HG03175 (cell line): ENCODE measurements at regions not wholly inside any gene's neighbourhood (a gene's known extent, or its start where the extent isn't known, plus 50 kb on each side); places are given as distances from the start of the nearest gene placed in this dataset.

Experiments used
- ATAC-seq: cut with Tn5 transposase; IDR thresholded peaks from one replicate; pipeline ENCODE4 v1.9.1; 2021; ENCODE audit warnings: mild to moderate bottlenecking, moderate library complexity; ENCODE audit not compliant: unreplicated experiment

DNA sequence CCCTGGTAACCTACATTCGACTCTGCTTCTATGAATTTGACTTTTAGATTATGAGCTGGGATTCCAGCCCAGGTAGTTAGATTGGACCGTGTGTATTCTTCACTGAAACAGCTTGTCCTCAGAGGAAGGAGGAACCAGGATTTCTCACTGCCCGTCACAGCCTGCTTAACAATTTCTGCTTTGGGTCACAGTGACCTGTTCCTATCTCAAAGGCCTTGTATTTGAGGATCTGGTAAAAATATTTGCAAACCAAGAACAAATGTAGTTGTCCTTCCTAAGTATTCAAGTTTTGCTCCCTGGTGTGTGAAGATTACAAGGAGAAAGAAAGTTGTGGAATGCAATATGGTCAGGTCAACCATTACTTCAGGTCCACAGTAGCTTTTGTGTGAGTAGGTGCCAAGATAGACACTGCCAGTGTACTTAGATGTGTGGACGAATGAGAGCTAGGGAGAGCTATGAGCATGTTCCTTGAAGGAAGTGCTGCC lies 55.1 kb downstream of the KIF4B start:
- no peak for ATAC-seq

DNA sequence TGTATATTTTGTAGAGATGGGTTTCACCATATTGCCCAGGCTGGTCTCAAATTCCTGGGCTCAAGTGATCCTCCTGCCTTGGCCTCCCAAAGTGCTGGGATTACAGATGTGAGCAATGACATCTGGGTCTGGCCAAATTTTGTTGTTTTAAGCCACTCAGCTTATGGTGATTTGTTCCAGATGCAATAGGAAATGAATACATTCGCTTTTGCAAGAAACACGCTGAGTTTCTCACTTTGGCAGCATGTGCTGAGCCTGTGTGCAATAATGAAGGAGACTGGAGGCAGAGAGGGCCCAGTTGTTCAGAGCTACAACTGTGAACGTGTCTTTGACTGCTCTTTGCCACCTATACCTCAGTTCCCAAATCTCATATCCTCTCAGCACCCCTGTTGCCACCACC lies 56.4 kb downstream of the KIF4B start:
- ATAC-seq: no peak

DNA sequence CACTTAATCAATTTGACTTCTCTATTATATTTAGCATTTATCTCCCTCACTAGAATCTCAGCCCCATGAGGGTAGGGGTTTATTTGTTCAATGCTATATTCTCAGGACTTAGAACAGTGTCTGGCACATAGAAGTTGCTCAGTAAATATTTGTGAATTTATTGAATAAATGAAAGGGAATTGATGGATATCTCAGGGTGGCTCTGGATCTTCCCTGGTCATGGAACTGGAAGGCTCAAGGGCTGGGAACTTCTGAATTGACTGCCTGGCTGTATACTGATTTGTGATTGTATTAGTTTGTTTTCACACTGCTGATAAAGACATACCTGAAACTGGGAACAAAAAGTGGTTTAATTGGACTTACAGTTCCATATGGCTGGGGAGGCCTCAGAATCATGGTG lies 57.2 kb downstream of the KIF4B start:
- ATAC-seq: no peak

DNA sequence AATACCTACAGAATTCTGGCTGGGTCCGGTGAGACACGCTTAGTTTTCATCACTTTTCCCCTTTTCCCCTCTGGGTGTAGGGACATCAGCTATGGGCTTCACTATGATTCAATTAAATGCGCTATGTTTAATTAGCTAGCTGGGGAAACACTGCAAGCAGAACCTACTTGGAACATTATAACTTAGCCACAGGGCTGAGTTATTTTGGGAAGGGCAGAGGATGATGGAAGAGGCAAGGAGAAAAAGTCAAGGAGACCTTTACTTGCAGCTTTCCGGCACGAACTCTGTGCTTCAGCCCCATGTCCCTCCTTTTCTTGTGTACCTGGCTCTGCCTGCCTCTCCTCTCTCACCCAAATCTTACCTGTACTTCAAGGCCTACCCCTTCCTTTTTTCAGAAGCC lies 62.8 kb downstream of the KIF4B start:
- no peak for ATAC-seq

DNA sequence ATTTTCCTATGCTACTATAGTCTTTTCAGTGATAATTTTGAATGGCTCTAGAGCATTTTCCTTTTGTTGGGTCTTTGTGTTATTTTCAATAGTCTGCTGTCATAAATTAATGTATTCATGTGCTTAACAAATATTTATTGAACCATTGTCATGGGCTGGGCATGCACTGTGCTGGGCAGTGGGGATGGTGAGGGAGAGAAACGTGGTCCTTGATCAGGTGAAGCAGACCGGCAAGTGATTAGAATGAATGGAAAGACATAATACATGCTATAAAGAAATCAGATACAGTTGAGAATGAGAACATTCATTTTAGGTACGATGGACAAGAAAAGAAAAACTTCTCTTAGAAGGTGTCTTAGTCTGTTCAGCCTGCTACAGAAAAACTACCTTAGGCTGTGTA lies 66.1 kb downstream of the KIF4B start:
- ATAC-seq: no peak

DNA sequence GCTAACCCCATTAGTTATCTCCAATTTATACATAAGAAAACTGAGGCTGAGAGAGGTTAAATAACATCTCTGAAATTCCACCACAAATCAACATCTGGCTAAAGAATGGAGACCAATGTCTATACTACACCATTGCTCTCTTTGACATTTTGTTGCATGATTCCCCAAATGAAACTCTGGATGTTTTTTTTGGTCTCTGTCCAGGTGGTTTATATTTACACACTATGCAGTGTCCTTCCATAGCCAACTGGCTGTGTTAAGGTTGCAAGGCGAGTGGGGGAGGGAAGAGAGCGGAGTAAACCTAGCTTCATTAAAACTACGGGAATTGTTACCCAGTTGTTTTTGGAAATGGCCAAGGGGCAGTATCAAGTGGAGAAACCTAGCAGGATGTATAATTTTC lies 67.2 kb downstream of the KIF4B start:
- no peak for ATAC-seq

DNA sequence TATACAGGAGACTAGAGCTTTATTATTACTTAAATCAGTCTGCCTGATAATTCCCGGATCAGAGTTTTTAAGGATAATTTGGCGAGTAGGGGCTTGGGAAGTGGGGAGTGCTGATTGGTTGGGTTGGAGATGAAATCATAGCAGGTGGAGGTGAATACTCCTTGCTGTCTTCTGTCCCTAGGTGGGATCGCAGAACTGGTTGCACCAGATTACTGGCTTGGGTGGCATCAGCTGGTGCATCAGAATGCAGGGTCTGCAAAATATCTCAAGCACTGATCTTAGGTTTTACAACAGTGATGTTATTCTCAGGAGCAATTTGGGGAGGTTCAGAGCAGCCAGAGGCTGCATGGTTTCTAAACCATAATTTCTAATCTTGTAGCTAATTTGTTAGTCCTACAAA lies 68.1 kb downstream of the KIF4B start:
- ATAC-seq: no peak

DNA sequence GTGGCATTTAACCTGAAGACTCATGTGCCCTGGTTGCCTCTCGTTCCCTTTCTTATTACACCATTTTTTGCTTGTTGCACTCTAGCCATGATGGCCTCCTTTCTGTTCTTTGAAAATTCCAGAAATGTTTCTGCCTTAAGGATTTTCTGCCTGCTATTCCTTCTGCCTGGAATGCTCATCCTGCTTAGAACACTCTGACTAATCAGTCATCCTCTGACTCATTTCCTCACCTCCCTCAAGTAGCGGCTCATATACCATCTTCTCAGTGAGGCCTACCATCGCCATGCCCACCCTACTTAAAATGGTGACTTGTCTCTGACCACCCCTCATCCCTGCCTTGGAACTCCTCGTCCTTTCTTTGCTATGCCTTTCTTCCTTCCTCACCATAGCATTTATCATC lies 68.8 kb downstream of the KIF4B start:
- ATAC-seq: no peak

DNA sequence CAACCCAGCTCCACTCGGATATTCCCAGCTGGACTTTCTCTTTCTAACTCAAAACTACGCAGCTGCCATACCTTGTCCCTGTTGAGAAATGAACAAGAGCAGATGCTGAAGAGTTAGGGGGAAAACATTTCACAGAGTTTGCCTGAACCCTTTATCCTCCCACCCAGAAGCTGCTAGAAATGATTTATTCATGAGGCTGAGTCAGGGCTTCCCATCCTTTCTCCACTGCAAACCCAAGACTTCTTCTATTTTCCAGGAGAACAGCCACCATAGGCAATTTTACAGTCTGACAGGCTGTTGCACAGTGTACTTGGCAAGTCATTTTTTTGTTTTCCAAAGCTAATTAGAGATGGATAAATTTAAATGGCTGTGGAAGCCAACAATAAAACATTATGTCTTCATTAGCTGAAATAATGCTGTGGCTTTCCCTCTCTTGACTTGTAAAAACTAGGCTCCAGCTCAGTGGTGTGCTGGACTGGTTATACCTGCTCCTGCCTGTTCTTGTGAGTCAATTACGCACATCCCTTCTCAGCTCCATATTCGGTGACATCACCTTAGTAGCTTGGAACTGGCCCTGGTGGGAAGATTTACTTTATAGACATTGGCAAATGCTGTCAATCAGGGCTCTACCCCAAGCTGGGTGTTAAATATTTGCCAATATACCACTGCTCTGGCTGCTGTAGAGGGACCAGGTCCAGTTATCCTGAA lies 71.9 kb downstream of the KIF4B start:
- no peak for ATAC-seq

DNA sequence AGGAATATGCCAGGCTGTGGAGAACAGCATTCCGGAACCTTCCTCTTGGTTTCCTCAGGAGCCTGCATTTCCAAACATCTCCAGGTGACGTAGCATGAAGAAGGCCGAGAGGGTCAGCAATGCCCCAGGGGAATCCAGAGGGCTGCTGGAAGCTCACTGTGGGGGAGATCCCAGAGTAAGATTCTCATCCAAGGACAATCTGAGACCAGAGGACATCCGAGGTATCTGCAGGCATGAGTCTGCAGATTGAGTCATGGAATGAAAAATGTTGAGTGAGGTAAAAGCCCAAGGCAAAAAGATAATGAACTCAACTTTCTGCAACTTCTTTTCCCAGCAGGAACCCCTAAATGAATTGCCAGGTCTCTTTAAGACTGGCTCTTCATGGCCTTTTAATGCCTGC lies 73.5 kb downstream of the KIF4B start:
- no peak for ATAC-seq

DNA sequence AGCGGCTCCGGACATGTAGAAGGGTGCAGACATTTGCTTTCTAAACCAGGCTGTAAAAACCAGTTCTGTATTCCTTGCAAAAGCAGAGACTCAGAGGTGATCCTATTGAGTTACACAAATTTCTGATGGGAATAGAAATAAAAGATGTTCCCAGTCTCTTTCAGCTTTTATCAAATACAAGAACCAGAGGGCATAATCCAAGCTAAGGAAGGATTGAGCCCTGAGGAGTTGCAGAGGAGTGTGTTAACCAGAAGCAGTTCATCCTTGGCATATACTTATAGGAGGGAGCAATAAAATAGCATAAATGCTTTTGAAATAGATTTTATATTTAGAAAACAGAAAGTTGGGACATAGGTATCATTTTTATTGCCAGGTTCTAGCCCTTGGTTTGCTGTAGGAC lies 75.3 kb downstream of the KIF4B start:
- ATAC-seq: no peak

DNA sequence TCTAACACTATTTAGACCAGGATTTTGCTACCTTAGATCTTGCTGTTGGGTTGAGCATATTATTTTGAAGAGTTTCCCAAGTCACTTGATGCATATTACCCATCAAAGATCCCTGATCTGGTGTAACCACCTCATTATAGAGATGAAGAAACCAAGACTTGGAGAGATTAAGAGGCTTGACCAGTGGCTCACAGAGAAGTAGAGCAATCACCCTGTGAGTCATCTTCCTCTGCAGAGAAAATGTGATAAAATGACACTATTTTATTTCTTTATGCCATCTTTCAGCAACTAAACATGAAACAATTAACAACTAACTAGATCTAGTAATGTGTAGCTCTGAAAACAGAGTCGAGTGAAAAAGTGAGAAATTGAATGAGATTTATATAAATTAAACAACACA lies 76.1 kb downstream of the KIF4B start:
- ATAC-seq: no peak

DNA sequence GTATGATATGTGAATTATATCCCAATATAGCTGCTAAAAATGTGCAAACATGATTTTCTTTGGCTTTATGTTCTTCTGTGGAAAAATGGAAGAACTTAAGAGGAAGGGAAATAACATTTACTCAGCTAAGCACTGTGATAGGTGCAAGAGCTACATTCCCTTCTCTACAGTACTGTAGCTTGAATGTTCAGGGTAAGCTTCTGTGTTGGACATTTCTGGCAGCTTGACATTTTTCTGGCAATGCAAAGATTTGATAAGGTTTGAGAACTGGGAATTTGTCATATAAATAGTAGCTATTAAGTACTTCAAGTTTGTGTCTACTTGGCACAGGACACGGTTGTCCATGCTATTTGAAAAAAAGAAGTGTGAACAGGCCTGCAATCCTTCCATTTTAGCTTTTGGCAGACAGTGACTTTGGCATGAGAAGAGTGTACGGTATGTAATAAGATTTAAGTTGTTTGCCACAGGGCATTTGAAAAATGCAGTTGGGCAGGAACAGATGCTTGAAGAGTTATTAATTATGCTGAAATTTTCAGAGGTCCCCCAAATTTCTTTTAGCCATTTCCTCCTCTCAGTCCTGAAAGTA lies 77.6 kb downstream of the KIF4B start:
- no peak for ATAC-seq

DNA sequence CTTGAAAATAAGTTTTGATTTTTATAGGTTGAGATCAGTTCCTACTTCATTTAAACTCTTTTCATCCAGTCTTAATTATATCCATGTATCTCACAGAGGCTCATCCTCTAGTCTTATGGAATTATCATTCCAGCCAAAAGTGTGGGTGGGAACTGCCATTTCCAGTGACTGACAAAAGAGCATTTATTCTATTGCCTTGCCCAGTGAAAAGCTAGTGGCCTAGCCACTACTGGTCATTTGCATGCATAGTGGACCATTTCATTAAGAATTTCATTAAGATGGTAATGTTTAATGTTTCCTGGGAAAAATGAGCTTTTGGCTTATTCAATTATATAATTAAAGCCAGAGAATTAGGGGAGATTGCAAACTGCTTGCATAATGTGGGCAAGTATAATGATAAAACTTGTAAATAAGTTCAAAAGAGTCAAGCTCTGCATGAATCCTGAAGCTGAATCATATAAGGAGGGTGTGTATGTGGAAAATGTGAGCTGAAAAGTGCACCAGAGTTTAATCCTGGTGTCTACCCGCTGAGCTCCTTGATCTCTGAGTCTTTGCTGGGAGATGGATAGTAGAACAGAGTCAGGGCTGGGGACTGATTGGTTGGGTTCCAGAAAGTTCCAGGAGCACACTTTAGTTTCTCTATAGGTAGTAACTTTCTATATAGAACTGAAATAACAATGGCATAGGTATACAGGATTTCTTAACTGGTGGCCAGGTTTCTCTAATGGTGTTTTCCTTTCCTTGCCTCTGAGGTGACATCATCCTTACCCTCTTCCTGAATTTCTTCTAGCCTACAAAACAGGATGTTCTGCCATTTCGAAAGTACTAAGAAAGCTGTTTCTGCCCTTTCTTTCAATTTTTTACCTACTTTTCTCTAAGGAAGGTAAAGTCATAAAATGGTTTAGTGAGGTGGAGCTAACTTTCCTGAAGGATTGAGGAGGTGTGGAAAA lies 78.5 kb downstream of the KIF4B start:
- ATAC-seq: no peak

DNA sequence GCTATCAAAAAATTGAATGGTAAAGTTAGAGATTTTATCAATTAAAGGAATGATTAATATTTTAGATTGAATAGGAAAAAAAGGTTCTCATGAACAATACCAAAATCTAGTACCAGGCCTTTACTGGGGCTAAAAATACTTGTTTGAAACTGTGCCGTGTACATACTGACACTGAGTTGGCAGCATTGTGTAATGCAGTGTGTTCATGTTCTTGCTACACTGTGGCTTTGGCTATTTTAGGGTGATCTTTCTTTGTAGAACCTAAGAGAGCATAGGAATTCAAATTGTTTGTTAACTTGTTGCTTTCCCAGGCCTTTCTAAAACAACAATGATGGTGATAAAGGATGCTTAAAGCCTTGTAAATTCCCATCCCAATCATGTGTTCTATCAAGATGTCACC lies 80.9 kb downstream of the KIF4B start:
- ATAC-seq: no peak

DNA sequence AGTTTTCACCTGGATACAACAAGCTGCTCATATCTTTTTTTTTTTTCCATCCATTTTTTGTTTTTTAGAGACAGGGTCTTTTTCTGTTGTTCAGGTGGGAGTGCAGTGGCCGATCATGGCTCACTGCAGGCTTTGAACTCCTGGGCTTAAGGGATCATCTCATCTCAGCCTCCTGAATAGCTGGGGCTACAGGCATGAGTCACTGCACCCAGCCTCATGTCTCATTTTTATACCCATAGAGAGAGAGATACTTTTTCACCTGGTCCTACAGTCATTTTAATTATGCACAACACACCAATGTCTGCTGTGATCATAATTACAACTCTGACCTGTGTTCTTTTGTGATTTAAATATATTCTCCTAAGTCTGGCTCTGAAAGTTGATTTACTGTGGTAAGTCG lies 84.4 kb downstream of the KIF4B start:
- ATAC-seq: no peak

DNA sequence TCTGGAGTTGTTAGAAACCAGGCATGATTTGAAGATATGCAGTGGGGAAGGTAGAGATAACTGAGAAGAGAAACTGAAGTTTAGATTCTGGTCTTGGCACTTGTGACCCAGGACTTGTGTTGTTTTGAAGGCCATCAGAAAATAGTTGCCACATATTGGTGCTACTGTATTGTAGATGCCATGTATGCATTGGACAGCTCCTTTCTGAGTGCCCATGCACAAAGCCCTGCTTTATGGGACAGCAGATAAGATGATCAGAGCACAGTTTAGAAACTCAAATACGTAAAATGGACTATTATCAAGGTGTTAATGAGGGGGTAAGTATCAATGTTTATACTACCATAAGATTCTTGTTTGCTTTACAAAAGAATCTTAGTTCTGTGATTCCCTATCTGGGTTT lies 84.9 kb downstream of the KIF4B start:
- no peak for ATAC-seq

DNA sequence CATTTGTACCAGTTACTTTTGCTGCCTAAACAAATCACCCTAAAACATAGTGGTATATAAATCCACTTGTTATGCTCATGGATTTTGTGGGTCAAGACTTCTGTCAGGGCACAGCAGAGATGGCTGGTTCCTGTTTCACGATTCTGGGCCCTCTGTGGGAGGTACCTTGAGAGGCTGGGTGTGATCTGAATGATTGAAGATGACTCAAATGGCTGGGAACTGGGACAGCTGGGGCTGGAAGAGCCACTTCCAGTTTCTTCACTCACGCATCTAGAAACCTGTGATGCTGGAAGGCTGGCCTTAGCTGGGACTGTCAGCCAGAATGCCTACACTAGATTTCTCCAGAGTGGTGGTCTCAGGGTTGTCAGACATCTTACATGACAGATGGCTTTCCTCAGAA lies 88.1 kb downstream of the KIF4B start:
- no peak for ATAC-seq

DNA sequence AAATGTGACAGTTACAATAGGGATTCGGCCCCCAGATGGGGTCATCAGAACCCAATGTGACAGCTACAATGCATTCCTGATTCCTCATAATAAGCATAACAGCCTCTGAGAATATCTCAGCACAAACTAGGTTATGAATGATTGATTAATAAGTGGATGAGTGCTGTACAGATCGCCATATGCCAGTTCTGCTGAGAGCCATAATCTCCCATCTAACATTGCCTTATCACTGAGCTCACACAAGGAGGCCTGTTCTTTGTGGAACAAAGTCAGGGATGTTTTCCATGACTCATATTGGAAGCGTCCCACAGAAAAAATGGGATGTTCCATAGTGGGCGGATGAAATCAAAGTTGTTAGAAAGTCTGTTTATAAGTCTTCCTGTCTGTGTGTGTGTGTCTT lies 89.6 kb downstream of the KIF4B start:
- ATAC-seq: no peak

DNA sequence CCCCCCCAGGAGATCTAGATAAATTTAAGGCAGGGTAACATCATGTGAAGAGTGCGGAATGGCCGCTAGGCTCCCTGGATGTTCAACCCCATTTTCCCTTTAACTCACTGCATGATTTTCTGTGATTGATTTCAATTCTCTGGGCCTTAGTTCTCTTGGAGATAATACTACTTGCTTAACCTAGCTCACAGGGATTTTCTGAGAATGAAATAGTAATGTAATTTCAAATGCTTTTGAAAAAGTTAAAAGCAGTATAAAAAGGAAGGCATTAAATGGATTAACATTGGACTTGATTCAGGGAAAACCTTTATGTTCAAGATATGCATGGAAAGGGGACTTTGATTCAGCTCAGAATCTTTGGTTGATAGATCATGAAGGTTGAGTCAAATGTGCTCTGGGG lies 90.9 kb downstream of the KIF4B start:
- no peak for ATAC-seq

DNA sequence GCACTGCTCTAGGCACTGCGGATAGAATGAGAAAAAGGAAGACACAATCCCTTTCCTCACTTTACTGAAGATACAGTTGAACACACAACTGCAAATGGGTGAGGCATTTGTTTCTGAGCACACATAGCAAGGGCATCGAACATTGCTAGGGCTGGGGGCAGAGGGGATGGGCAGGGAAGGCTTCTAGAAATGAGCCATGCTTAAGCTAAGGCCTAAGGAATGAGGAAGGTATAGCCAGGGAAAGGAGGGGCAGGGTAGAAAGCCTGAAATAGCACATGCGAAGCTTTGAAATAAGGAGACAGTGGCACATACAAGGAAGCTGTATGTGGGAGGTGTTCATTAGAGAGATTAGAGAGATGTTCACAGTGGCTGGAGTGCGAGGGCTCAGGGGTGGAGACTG lies 92.7 kb downstream of the KIF4B start:
- ATAC-seq: no peak

DNA sequence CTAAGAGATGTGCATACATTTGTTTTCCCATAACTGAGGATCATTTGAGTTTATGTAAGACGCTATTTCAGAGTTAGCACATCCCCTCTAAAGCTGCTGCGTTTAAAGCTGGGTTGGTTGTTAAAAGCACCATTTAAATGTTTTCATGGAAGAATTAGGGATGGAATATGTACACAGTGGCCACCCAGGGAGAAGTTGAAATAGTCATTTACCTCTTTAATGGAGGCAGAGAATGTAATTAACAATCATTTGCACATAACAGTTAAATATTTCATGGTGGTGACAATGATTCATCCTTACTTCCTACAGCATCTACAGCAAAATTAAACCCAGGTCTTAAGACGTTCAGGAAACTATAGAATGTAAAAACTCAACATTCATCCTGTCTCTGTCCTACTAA lies 100.3 kb downstream of the KIF4B start:
- no peak for ATAC-seq
